ENCODE measurements at regions not wholly inside any gene's neighbourhood (a gene's known extent, or its start where the extent isn't known, plus 50 kb on each side); places are given as distances from the start of the nearest gene placed in this dataset.
"Not testable (repeated sequence)": the region's sequence is repeated elsewhere in the genome, so short reads cannot be mapped to it uniquely, and the experiment has no call there.

DNA sequence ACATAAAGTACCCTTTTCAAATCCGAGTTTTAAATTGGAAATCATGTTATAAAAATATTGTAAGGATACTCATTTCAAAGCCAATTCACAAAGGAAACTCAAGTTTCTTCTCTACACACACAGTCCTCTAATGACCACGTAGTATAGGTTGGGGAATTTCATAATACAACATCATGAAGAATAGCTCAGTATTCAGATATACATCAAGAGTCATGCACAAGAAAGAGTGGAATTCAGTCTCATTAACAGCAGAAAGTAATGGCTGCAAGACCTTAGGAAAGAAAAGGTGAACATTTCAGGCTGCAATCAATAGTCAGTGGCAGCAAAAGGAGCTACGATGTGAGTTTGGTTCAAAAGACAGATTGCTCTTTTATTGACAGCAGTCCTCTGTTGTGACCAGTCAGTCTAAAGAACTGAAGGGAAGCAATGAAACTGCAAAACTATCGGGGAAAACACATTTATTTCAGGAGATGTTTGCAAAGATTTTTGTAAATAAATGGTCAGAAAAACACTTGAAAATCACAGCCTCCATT, 317.2 kb downstream of the IPMK start:
- no peak for DNase-seq

DNA sequence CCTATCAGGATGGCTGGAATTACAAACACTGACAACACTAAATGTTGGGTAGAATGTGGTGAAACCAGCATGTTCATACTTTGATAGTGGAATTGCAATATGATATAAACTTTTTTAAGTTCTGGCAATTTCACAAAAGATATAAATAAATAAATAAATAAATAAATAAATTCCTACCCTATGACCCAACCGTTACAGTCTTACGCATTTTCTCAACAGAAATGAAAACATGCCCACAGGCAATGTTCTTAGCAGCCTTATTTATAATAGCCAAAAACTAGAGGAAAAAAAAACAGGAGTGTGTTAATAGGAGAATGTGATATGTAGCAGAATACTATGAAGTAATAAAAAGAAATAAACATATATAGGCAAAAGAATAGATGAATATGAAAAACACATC, 318.9 kb downstream of the IPMK start:
- no peak for DNase-seq

DNA sequence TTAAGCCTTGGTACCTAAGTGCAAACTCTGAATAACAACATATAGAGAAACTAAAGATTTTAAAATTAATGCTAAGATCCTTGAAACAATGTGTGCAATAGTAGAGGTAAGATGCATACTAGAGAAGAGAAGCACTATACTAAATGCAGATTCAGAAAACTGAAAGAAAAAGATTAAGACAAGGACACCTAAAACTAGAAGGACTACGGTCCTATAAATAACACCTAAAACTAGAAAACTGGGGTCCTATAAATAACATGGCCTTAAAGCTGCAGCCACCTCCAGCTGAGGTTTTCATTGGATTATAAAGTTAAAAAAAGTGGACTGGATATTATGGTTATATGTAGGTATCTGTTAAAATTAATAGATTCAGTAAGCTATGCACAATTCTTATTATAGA, 320.9 kb downstream of the IPMK start:
- no peak for DNase-seq

DNA sequence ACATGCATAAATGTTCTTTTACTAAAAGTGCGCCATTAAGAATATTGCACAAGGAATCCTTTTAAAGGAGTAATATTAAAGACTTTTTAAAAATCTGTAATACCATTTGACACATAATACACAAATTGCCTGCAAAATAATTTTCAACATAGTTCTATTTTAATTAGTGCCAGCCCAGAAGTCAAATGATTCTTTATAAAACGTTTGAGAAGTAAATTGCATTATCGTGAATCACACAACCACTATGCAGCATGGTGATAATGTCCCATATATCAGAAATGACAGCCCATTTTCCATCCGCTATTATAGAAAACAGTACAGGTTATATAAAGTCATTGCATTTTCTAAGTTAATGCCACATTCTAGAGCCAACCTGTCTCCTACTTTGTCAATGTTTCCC, 324.0 kb downstream of the IPMK start:
- no peak for DNase-seq

DNA sequence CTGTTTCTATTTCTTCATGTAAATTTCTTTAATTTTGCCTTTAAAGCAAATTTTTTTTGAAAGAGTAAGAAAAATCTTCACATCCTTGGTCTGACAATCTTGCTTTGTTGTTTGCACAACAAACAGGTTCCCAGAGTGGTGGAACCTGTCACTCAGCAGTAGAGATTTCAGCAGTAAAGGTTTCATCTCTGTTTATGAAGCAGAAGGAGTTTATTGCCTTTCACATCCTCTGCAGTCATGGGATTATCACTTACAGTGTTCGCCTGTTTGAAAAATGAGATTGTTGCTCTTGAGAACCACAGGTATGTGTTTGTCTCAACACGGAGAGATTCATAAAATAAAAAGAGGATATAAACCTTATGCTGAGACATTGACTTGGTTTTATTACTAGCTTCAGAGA, 342.6 kb downstream of the IPMK start:
- DNase-seq: no peak

DNA sequence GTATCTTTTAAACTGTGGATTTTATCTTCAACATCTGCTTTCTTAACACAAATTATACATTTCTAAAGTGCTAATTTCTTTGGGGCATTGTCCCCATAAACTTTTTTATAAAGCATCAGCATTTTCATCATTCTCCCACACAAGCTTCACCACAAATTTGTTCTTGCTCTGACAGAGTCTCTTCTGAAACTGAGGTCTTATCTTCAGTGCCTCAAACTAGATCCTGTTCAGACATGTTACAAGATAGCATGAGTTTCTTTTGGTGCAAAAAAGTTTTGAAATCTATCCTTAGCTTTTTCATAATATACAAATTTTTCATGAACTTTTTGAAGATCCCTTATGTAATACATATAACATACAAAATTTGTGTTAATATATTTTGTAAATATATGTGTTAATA, 346.6 kb downstream of the IPMK start:
- DNase-seq: no peak

DNA sequence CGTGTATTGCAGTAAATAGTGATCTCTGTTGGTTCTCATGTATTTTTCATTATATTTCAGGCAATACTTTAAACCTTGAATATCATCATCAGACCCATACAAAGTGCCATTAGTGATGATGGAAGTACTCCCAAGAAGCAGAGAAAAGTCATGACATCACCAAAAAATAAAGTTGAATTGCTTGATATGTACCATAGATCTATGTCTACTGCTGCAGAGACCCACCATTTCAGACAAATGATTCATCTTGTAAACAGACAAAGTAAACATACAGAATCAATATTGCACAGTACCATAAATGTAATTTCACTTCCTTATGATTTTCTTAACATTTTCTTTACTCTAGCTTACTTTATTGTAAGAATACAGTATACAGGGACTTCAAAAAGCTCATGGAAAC, 347.8 kb downstream of the IPMK start:
- no peak for DNase-seq

DNA sequence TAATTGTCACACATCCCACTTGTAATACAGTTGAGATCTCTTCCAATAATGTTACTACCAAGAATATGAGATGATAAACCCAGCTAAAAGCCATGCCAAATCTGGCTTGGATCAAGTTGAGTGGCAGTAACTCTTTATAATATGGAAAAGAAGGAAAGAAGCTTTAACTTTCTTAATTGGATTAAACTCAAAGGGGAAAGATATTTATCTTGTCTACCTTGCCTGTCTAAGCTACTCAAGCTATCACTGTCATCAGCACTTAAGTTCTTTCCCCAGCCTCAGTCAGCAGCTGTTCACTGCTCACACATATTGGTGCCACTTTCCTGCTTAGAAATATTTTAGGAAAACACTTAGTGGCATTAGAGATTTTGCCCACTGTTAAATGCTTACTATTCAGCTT, 350.7 kb downstream of the IPMK start:
- no peak for DNase-seq

DNA sequence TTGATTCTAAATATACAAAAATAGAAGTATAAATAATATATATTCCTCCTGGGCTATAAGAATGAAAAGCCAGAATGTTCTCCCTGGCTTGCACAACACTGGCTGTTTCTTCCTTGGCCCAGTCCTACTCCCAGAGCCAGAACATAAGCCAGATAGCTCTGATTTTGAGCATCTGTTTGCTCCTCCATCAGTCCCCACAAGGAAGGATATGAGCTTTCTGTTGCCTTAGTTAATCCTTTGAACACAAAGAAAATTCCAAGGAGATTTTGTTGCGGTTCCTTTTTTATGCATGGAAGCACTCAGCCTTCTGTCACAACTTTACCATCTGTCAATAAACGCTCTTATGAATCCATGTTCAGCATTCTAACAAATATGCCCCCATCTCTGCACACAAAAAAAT, 361.8 kb downstream of the IPMK start:
- no peak for DNase-seq

DNA sequence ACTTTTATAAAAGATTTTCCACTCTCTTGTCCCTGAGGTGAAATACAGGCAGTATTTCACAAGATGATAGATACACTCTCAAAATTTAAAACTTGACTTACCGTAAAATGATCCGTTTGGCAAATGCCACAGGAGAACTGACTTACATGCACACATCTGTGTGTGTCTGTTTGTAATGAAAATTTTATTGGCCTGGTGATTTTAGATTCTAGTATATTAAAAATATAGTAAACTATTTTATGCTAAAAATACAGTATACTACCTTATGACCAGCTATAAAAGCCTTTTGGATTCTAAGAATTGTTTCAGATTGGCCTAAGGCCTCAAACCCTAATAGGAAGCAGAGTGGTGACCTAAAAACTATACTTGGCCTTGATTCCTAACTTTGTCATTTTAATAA, 362.7 kb downstream of the IPMK start:
- DNase-seq: no peak

DNA sequence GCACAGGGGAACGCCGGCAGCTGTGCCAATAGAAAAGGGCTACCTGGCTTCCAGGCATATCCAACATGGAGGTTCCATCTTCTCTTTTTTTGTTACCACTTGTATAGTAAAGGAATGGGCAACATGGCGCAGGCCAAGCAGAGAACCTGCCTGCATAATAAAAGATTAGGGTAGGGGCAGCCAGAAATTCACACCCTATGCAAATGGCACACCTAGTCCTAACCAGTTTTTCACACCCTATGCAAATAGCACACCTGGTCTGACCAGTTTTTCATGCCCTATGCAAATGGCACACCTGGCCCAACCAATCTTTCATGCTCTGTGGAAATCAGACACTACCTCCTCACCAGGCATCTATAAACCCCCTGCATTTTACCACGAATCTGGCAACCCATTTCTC, 369.5 kb downstream of the IPMK start:
- no peak for DNase-seq

DNA sequence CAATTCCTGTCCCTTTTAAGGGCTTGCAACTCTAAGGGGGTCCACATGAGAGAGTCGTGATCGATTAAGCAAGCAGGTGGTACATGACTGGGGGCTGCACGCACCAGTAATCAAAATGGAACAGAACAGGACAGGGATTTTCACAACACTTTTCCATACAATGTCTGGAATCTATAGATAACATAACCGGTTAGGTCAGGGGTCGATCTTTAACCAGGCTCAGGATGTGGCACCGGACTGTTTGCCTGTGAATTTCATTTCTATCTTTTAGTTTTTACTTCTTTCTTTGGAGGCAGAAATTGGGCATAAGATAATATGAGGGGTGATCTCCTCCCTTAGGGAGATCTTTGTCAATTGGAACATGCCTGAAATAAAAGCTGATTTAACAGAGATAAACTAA, 370.1 kb downstream of the IPMK start:
- DNase-seq: no peak

DNA sequence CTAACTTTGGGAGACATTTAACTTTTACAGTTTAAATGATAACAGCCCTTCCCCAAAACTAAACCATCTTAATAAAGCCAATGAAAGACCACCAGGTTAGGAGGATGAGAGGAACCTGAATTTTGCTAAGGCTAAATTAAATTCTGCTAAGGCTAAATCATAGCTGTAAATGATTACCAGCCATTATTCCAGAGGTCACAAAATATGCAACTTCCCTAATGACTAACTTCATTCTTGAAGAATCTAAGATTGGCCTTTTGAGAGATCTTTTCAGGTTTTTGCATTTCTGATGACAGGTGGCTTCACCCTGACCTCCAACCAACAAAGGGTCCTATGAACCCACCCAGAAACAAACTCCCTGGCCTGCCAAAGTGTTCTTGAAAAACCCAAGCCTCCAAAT, 373.3 kb downstream of the IPMK start:
- no peak for DNase-seq

DNA sequence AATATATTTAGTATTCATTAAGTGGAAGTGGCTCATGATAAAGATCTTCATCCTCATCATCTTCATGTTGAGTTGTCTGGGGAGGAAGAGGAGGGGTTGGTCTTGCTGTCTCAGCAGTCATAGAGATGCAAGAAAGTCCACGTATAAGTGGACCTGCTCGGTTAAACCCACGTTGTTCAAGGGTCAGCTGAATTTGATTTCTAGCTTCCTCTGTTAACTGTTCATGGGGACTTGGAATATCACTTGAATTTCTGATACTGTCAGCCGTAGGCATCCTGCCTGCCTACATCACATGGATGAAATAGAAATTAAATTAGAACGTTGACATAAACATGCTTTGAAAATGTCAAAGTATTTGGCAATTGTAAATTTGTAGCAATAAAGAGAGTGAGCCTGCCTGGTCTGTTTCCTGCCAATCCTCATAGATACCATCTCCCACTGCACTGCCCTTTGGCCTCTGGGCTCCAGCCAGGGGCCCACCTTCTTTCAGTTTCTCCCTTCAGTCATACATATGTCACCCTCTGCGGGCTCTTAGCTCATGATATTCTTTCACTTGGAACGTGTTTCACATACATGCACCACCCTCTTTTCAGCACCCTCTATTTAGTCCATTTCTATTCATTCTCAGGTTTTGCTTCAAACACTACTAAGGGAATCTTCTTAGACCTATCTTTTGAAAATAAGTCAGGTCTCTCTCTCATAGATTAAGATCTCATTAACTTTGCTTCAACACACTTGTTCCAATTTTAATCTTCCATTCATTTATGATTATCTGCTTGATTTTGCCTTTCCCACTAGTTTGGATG, 376.3 kb downstream of the IPMK start:
- DNase-seq: no peak

DNA sequence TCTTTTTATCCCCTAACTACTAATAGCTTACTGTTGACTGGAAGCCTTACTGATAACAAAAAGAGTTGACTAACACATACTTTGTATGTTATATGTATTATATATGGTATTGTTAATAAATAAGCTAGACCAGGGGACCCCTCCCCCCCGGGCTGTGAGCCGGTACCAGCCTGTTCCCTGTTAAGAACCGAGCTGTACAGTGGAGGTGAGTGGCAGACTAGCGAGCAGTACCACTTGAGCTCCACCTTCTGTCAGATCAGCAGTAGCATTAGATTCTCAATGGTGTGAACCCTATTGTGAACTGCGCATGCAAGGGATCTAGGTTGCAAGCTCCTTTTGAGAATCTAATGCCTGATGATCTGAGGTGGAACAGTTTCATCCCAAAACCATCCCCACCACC, 377.0 kb downstream of the IPMK start:
- DNase-seq: no peak

DNA sequence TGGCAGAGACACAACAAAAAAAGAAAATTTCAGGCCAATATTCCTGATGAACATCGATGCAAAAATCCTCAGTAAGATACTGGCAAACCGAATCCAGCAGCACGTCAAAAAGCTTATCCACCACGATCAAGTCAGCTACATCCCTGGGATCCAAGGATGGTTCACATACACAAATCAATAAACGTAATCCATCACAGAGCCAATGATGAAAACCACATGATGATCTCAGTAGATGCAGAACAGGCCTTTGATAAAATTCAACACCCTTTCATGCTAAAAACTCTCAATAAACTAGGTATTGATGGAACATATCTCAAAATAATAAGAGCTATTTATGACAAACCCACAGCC, 382.1 kb downstream of the IPMK start:
- DNase-seq: not testable (repeated sequence)

DNA sequence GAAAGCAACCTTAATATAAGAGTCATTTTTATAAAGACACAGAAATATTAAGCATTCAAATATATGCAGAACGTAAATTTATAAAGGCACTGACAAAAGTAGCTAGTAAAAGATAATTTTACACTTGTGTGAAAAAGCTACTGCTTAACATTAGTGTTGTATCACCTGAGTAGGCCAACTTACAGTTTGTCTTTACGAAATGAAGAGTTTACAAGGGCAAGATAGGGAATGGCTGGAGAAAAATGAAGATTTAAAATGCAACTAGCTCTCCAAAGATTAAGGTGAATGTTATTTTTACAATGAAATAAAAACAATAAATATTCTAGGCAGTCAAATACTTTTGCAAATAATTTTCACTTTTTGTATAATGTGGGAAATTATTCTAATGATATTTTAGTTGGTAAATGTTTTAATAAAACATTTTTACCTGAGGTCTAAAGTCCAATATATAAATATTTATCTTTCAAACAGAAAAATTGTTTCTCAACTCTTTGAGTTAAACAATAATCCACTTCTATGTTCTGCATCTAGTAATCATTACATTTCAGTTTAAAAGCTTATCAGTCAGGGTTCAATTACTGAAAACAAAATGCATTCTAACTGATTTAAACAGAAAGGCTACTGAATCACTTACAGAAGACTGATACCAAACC, 382.6 kb downstream of the IPMK start:
- no peak for DNase-seq

DNA sequence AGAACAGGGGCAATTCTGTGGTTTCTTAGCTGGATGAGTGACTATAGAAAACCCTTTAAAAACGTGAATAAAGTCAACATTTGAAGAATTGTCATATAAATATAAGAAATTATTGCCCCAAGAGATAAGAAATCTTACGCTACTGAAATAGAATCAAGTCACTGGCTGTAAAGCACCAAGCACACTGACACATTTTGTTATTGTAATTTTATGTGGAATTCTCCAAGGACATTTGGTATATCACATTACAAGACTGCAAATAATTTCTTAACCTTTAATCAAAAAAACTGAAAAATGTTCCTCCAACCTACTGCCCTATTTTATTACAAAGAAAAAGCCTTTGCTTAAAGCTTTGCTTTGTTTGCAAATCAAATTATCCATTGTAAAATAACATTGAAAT, 383.3 kb downstream of the IPMK start:
- no peak for DNase-seq

DNA sequence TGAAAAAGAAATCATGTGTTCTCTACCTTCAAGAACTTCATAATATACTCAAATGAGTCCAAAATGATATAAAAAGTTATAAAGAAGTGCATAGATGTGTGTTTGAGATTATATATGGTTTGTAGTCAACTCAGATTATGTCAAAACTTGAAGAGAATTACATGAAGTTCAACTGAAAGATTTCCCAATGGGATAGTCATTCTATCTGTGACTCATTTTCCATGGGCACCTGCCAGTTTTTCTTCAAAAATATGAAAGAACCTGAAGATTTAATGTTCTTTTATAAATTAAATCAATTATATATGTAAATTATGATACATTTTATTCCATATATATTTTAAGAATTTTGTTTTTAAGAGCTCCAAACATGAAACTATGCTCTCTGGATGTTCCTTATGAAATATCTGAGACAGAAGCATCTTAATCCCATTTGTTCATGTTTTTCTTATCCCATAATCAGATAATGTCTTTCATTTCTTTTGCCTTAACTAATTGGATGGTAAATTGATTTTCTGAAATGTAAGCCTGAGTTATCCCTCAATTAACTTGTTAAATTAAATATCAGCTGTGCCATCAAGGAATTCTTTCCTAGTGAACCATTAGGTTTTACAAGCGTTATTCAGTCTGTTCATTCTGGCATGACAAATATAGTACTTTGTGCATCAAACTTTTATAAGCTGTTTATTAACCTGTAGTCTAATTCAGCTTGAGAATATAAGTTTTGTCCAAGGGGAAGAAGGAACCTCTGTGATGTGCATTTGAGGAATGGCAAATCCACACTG, 387.1 kb downstream of the IPMK start:
- no peak for DNase-seq

DNA sequence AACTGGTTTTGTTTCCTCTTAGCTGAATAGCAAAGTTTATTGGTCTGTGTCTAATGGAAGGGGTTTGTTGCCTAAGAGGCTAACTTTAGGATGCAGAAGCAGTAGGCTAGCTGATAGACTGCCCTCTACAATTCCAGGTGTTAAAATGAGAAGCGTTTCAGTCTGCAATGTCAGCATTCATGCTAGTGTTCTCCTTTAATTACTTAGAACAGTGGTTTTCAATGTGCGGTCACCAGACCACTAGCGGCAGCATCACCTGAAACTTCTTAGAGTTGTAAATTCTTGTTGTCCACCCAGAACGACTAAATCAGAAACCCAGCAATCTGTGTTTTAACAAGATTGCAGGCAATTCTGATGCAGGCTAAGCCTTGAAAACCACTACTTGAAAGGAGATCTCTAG, 392.9 kb downstream of the IPMK start:
- no peak for DNase-seq

DNA sequence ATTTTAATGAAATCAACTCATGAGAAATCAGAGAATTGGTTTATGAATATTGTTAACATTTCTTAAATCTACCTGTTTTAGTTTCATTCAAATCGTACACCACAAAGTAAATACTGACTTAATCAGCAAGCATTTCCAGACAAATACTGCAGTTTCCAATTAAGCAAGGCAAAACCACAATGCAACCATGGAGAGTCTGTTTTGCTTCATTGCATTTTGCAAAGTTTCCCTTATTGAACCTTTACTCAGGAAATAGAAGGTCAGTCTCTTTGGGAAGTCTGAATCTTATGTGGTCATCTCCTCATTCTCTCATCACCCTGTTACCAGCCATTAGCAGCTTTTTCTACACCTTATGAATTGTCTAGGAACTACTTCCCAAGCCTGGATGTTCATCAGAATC, 400.5 kb downstream of the IPMK start:
- no peak for DNase-seq

DNA sequence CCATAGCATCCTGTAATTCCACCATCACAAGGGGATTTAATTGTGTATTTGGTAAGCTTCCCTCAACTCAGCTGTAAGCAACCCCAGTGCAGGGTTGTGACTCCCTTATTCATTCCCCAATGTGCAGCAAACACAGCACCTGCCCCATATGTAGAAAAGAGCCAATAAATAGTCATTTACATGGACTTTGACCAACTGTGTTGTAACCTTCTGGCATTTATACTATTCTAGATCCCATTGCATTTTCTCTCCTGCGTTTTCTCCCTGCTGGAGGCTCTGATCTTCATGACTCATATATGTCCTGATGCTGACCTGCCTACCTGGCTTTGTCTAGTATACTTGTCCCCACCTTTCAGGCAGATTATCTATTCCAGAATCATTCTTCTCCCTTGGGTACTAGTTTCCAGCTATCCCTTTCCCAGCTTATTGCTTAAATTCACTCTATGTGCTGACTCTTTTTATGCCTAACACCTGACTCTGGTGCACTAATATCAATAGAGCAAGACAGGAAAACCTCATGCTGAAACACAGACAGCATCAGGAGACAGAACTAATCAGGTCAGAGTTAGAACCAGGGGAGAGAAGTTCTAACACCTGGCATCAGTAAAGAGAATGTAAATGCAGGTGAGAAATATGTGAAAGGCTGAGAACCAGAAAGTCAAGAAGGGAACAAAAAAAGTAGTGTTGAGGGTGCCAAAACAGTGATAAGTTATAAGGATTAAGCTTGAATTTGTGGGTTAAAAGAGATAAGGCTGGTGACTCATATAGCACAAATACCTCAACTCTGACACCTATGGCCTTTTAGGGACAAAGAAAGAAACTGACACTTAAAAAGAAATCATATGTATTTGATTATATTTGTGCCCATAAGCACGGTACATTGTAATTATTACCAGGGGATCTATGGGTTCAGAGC, 402.7 kb downstream of the IPMK start:
- DNase-seq: no peak

All from fibroblast of upper back skin (primary cell).